AG09309 (cell line): ENCODE measurements at regions not wholly inside any gene's neighbourhood (a gene's known extent, or its start where the extent isn't known, plus 50 kb on each side); places are given as distances from the start of the nearest gene placed in this dataset.

ENCODE experiments used
- DNase-seq: peaks from one replicate; pipeline ENCODE4 v3.0.0-alpha.2; 2010; ENCODE audit warnings: low read depth
- H3K4me3 ChIP-seq: 2 replicates; pipeline ENCODE4 v1.5.1; 2011; ENCODE audit warnings: mild to moderate bottlenecking, low read depth, low read length, moderate library complexity; ENCODE audit not compliant: control insufficient read depth
- TF ChIP-seq, protein P1 (sequence below): IDR thresholded peaks from 2 replicates; pipeline ENCODE4 v1.5.1; 2011; ENCODE audit warnings: mild to moderate bottlenecking, low read depth, low read length, inconsistent platforms; ENCODE audit not compliant: insufficient read depth, control insufficient read depth; ENCODE audit errors: missing control alignments

DNA sequence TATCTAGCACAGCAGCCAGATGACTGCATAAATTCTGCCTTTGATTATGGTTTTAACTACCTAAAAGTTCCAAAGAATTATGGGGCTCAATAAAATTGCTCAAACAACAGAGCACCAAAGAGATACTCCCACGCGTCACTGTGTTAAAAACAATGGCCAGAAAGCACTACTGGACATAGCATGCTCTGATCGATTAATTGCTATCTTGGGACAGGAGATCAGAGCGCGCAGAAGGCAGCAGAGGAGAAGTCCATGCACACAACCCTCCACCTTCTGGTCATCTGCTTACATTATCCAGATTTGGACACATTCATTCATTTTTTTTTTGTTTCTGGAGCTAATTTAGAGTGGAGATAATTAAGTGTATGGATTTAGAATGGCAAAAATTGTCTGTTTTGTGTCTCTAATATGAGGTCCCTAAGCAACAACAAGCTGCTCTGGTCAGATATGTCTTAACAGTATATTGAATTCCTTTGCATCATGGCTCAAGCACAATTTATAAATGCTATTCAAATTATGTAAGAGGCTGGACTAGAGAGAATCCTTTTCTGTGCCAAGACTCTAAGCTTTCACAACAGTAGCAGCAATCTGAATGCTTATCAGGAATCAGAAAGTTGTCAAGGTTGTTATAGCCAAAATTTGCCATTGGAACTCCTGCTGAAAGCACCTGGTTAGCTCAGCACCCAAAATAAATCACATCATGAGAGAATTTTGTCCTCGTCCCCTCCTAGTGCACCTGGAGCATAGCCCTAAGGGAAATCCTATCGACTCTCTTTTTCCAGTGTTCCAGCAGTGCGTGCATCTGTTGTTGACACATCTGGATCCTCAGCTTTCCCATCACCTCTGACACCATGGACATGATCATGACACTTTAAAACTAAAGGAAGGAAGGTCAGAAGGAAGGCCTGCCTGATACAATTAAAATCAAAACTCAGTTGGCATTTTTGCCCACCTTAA, 98.6 kb upstream of the HMHB1 start:
- DNase-seq, result peak; percentile 33
- H3K4me3 ChIP-seq, result no peak overlapping the region
- TF ChIP-seq, protein P1, sequence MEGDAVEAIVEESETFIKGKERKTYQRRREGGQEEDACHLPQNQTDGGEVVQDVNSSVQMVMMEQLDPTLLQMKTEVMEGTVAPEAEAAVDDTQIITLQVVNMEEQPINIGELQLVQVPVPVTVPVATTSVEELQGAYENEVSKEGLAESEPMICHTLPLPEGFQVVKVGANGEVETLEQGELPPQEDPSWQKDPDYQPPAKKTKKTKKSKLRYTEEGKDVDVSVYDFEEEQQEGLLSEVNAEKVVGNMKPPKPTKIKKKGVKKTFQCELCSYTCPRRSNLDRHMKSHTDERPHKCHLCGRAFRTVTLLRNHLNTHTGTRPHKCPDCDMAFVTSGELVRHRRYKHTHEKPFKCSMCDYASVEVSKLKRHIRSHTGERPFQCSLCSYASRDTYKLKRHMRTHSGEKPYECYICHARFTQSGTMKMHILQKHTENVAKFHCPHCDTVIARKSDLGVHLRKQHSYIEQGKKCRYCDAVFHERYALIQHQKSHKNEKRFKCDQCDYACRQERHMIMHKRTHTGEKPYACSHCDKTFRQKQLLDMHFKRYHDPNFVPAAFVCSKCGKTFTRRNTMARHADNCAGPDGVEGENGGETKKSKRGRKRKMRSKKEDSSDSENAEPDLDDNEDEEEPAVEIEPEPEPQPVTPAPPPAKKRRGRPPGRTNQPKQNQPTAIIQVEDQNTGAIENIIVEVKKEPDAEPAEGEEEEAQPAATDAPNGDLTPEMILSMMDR, result no peak

- no peak overlapping the region for H3K4me3 ChIP-seq
- no peak for DNase-seq
- TF ChIP-seq, protein P1, result no peak
These were observed 103.3 kb upstream of the HMHB1 start for GRCh38 chr5:143708672-143709071.

GRCh38 chr5:143707806-143708205, 104.2 kb upstream of the HMHB1 start:
- H3K4me3 ChIP-seq, result no peak overlapping the region
- no peak for DNase-seq
- TF ChIP-seq, protein P1, result no peak

DNA sequence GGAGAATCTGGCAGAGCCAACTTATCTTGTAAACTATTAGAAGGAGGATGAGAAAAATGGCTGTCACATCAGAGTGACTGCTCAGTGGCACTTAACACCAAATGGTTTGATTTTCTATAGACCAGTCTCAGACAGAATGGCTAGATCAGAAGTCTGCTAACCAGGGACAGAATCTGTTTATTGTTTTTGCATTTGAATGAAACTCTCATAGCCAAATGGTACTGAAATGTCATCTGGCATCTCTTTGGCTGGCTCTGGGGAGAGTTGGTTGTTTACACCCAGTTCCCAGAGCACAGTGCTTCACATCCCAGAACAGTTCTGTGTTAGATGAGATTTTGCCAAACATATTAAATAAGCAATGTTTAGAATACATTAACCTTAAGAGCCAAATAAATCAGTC, 106.6 kb upstream of the HMHB1 start:
- no peak overlapping the region for H3K4me3 ChIP-seq
- TF ChIP-seq, protein P1, result no peak
- no peak for DNase-seq

- TF ChIP-seq, protein P1, result no peak
- DNase-seq, result no peak
- H3K4me3 ChIP-seq, result no peak overlapping the region
These were observed 108.3 kb upstream of the HMHB1 start for GRCh38 chr5:143703659-143704058.

- H3K4me3 ChIP-seq, result no peak overlapping the region
- TF ChIP-seq, protein P1, result no peak
- DNase-seq, result no peak
These were observed 110.5 kb upstream of the HMHB1 start for GRCh38 chr5:143701493-143701892.
